ENCODE measurements at regions not wholly inside any gene's neighbourhood (a gene's known extent, or its start where the extent isn't known, plus 50 kb on each side); places are given as distances from the start of the nearest gene placed in this dataset.

DNA sequence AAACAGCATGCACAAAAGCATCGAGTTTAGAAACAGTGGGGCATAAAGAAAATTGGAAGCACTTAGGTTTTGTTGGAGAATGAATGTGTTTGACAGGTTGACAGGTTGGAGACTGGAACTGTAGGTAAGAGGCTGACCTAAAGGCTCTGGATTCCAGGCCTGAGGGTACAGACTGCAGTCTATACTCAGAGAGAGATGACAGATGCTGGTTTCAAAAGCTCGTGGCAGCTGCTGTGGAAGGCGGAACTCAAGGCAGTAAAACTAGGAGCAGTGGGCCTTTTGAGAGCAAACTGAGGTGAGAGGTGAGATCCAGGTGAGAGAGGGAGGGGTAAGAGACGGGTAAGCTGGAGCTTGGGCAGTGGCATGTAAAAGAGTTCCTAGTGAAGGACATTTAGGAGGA lies 415.2 kb downstream of the TRIML1 start:
- DNase-seq (ENCODE audit: low read depth, low spot score), result no peak
- no peak overlapping the region for H3K4me3 ChIP-seq (ENCODE audit: low read depth, low read length)
- TF ChIP-seq, protein P1, sequence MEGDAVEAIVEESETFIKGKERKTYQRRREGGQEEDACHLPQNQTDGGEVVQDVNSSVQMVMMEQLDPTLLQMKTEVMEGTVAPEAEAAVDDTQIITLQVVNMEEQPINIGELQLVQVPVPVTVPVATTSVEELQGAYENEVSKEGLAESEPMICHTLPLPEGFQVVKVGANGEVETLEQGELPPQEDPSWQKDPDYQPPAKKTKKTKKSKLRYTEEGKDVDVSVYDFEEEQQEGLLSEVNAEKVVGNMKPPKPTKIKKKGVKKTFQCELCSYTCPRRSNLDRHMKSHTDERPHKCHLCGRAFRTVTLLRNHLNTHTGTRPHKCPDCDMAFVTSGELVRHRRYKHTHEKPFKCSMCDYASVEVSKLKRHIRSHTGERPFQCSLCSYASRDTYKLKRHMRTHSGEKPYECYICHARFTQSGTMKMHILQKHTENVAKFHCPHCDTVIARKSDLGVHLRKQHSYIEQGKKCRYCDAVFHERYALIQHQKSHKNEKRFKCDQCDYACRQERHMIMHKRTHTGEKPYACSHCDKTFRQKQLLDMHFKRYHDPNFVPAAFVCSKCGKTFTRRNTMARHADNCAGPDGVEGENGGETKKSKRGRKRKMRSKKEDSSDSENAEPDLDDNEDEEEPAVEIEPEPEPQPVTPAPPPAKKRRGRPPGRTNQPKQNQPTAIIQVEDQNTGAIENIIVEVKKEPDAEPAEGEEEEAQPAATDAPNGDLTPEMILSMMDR (IDR thresholded peaks at IDR 0.05; ENCODE audit: insufficient read depth, low read length, missing control alignments), result no peak
- POLR2A ChIA-PET, result no interaction called here
- CTCF ChIA-PET, result no interaction called here

DNA sequence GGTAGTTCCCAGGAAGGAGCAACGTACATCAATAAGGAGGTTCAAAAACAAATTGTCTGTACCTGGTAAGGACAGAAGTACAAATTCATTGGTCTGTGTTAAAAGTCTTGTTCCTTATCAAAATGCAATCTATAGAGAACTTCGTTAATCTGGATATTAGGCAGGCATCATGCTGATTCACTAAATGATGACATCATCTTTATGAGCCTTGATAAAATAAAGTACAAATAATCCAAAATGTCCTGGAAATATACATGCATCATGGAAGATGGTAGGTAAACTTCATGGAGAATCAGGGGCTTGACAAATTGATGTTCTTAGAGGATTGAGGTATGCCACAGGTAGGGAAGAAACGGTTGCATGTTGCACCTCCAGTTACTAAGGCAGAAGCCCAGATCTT lies 433.9 kb downstream of the TRIML1 start:
- ChIA-PET POLR2A (no interaction called here), CTCF (no interaction called here)
- no peak for DNase-seq (ENCODE audit: low read depth, low spot score)
- H3K4me3 ChIP-seq (ENCODE audit: low read depth, low read length), result no peak overlapping the region
- TF ChIP-seq, protein P1 (IDR thresholded peaks at IDR 0.05; ENCODE audit: insufficient read depth, low read length, missing control alignments), result no peak

DNA sequence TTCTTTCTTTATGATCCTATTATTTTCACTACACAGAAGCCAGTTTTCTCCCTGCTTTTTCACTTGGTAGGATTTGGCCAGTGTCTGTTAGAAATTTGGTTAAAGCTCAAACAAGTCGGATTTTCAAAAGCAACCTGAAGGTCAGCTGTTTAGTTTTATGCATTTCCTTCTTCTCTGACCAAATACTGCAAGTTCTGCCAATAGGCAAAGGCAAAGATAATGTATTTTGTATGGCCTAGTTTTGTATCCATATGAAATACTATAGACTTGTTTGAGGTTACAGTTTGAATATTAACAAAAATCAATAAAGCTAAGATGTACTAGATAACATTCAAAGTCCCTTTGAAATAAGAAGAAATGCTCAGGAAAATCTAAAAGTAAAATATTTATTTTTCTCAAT lies 439.4 kb downstream of the TRIML1 start:
- POLR2A ChIA-PET, result no interaction called here
- CTCF ChIA-PET, result no interaction called here
- no peak for DNase-seq (ENCODE audit: low read depth, low spot score)
- no peak overlapping the region for H3K4me3 ChIP-seq (ENCODE audit: low read depth, low read length)
- TF ChIP-seq, protein P1 (IDR thresholded peaks at IDR 0.05; ENCODE audit: insufficient read depth, low read length, missing control alignments), result no peak

DNA sequence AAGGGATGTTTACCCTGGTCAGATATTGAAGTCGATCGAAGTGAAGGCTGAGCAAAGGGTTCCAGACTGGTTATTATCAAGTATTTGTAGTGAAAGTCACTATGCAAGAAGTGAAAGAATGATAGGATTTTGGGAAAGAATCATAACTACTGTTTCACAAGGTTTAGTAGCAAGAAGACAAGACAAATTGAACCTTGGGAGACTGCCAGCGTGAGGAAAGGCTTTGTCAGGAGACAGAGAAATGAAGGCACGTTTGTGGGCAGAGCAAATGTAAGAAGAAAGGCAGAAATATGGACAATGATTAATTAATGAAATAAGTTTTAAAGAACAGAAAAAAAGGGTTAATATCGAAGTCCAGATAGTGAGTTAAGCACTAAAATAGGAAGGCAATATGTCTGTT lies 456.8 kb downstream of the TRIML1 start:
- TF ChIP-seq, protein P1 (IDR thresholded peaks at IDR 0.05; ENCODE audit: insufficient read depth, low read length, missing control alignments), result no peak

DNA sequence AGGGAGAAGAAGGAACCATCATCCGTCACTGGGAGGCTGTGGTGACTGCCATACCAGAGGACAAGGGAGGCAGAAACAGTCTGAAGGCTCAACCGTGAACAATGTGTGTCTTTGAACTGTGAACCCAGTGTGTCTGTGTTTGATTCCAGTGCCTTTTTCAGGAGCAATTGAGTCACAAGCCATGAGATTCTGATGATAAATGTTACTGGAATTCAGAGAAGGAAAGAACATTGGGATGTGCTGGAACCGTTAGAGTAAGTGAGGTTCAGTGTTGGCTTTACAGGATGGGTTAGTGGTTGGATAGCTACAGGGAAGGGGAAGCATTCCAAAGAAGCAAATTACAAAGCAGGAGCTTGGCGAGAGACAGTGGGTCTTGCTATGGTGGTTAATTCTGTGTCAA lies 464.4 kb downstream of the TRIML1 start:
- TF ChIP-seq, protein P1 (IDR thresholded peaks at IDR 0.05; ENCODE audit: insufficient read depth, low read length, missing control alignments), result no peak
- CTCF ChIA-PET, result no interaction called here
- DNase-seq (ENCODE audit: low read depth, low spot score), result no peak
- H3K4me3 ChIP-seq (ENCODE audit: low read depth, low read length), result no peak overlapping the region
- POLR2A ChIA-PET, result no interaction called here

More for the DNA sequence above, 456.8 kb downstream of the TRIML1 start:
- ChIA-PET CTCF (no interaction called here), POLR2A (no interaction called here)
- no peak for DNase-seq (ENCODE audit: low read depth, low spot score)
- H3K4me3 ChIP-seq (ENCODE audit: low read depth, low read length), result no peak overlapping the region

DNA sequence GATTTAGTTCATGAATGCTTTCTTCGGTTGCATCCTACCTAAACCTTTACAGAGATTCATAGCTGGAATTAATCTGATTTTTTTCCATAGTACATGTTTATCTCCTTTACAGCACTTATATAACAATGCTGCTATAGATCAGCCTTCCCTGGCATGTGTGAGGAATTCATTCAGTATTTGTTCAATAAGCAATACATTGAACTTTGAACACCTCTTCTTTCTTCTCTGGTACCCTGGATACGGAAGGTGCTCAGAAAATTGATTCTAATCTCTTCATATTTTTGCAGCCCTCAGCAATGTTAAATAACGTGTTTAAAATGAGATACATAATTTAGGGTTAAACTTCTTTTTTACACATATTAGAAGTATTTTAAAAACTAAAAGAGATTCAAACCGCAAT lies 467.4 kb downstream of the TRIML1 start:
- no peak for DNase-seq (ENCODE audit: low read depth, low spot score)
- no peak overlapping the region for H3K4me3 ChIP-seq (ENCODE audit: low read depth, low read length)
- ChIA-PET POLR2A (no interaction called here), CTCF (no interaction called here)
- TF ChIP-seq, protein P1 (IDR thresholded peaks at IDR 0.05; ENCODE audit: insufficient read depth, low read length, missing control alignments), result no peak
